GM19324 (cell line): ENCODE measurements at regions not wholly inside any gene's neighbourhood (a gene's known extent, or its start where the extent isn't known, plus 50 kb on each side); places are given as distances from the start of the nearest gene placed in this dataset.
"Not testable (repeated sequence)": the region's sequence is repeated elsewhere in the genome, so short reads cannot be mapped to it uniquely, and the experiment has no call there.

Experiments
- ATAC-seq: cut with Tn5 transposase; IDR thresholded peaks from one replicate; pipeline ENCODE4 v1.9.1; 2021; ENCODE audit warnings: mild to moderate bottlenecking, moderate library complexity; ENCODE audit not compliant: unreplicated experiment, low FRiP score

DNA sequence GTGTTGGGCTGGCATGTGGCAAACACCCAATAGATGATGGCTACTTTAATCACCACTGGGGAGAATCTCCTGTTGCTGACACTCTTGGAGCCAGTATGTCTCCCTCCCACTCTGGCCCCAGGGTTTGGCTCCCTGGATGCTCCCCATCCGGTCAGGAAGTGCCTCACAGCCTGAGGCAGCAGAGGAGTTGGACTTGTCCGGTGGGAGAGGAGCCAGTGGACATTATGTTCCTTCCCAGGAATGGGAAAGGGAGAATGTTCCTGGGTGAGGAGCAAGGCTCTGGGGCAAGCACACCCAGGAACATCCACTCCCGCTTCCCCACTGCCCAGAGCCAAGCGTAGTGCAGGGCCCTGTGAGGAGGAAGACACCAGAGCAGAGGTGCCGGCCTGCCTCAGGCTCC lies 84.6 kb upstream of the NAV2 start:
- no peak for ATAC-seq

DNA sequence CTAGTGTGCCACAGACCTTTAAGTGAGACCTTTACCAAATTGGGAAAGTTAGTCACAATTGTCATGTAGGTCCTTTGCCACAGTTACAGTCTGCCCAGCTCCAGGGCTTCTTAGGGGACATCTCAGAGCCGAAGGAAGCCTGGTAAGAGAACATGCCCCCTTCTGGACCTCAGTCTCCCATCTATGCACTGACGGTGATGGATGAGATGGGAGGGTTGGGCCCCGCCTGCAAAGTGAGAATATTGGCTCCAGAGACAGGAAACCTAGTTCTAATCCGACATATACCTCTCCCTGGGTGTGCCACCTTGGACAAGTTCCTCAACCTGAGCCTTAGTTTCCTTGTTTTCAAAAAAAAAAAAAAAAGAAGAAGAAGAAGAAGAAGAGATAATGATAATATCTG lies 85.1 kb upstream of the NAV2 start:
- ATAC-seq = no peak

DNA sequence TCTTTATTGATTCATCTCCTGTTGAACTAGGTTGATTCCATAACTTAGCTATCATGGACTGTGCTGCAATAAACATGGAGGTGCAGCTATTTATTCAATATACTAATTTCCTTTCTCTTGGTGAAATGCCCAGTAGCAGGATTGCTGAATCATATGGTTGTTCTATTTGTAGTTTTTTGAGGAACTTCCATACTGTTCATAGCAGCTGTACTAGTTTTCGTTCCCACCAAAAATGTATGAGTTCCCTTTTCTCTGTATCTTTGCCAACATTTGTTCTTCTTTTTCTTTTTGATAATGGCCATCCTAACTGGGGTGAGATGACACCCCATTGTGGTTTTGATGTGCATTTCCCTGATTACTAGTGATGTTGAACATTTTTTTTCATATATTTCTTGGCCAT lies 87.2 kb upstream of the NAV2 start:
- ATAC-seq = no peak

DNA sequence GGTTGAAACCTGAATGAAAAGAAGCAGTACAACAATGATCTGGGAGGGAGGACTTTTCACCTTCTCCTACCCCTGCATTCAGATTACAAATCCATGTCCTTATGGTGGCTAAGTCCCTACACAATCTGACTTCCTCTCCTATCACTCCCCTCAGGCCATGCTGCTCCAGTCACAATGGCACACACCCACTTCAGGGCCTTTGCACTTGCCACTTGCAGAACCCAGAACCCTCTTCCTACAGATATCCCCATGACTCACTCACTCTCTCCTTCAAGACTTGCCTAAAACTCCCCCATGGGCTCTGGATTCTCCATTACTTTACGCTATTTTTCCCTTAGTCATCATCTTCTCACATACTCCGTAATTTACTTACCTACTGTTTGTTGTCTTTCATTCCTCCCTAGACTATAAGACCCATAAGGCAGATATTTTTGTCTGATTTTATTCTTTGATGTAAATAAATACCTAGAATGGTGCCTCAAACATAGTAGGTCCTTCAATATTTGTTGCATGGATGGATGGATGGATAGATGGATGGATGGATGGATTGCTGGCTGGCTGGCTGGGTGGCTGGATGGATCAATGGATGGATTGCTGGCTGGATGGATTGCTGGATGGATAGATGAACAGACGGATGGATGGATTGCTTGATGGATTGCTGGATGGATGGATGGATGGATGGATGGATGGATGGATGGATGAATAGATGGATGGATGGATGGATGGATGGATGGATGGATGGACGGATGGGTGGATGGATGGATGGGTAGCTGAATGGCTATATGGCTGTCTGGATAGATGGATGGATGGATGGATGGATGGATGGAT lies 94.7 kb upstream of the NAV2 start:
- ATAC-seq = no peak

DNA sequence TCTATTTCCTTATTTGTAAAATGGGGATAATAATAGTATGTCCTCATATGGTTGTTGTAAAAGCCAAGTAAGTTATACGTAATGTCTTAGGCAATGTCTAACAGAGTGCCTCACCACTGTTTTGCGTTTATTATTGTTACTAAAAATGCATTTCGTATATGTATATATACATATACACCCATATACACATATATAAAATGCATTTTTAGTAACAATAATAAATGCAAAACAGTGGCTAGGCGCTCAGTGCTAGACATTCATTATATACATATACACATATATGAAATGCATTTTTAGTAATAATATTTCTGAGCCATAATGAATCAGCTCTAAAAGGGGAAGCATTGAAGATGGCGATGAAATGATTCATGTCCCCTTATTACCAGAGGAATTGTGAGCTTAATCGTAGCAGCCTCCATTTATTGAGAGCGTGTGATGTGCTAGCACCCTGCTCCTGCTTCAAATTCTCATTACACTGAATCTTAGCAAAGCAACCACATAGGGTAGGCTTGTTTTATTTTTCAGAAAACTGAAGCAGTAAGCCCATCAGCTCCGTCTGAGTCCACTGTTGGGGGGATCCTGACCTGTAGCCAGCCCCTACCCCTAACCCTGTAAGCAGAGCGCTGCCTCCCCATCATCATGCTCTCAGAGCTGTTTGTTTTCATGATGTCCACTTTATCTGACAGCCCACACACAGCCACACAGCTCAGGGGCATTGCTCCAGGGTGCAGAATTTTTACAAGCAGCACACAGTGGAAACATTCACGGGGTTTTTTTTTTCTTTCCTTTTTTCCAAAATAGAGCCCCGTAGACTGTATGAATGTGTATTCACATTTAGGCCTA lies 97.1 kb upstream of the NAV2 start:
- no peak for ATAC-seq

DNA sequence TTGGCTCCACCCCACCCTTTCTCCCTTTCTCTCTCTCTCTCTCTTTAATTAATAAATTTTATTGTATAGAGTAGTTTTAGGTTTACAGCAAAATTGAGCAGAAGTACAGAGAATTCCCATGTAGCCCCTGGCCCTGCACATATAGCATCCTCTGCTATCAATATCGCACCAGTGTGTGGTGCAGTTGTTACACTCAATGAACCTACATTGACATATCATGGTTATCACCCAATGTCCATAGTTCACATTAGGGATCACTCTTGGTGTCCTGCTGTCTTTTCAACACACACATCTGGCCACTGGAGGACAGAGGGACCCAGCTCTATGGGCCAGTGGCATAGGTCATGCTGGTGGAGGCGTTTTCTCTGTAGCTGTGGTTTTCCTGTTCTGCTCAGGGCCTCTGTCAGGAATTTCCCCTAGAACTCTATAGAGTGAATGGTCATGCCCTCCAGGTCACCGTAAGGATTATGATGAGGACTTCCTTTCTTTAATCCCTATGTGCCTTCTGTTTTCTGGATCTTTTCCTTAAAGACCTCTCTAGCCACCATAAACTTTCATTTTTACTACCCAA lies 98.2 kb upstream of the NAV2 start:
- ATAC-seq = no peak

DNA sequence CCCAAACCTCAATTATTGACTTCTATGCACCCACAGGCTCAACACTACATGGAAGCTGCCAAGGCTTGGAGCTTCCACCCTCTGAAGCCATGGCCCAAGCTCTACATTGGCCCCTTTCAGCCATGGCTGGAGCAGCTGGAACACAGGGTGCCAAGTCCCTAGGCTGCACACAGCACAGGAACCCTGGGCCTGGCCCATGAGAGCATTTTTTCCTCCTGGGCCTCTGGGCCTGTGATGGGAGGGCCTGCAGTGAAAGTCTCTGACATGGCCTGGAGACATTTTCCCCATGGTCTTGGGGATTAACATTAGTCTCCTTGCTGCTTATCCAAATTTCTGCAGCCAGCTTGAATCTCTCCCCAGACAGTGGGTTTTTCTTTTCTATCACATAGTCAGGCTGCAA lies 100.6 kb upstream of the NAV2 start:
- not testable (repeated sequence) for ATAC-seq

DNA sequence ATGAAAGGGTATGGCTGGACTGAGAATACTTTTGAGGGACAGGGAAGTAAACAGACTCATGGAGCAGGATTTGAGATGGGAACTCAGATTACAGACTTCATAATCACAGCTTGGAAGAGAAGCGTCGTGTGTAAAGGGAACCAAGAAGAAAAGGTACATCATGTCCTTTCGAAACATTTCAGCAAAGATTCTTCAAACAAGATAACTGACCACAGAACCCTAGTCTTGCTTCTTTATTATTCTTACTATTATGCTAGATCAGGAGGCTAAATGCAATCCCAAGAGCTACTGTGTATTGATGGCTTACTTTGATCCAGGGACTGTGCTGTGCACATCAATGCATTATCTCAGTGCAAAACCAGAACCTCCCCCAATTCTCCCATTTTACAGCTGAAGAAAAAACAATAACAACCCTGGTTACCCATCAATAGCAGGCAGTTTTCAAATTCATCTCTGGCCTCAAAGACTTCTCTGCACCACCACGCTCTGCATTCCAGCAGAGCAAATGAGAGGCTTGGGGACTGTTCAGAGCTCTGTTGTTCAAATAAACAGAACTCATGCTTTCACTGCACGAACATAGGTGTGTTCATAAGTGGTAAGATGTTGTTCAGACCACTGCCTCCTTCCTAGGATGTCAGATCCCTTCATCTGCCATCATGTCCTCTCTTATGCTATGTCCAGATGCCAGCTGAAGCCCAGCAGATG lies 104.8 kb upstream of the NAV2 start:
- no peak for ATAC-seq

DNA sequence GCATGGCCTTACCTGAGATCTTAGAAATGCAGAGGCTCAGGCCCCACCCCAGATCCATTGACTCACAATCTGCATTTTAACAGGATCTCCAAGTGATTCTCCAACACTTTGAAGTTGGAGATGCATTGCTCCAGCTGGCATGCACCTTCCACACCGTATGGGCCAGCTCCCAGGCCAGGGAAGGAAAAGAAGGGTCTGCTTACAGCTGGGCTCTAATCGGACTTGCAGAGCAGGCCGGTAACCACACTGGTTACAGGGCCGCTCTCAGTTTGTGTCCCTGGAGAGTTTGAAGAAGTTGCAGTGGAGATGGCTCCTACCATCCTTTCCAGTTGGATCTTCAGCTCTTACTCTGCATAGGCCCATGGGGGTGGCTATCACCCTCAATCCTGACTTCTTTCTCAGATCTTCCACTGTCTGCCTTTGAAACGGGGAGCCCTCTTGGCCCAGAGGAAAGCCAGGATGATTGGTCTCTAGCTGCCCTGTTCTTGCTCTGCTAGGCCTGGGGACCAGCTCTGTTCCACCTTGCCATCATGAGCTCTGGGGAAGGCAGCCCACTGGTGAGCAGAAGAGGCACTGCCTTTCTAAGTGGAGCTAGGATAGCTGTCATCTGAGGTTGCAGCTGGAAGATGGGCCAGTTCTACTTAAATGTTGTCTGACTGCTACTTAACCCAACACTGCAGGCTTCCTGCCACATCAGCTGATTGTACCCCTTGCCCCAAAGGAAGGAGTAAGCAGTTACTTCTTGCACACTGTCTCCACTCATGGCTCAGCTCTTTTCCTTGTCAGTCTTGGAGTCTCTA lies 105.6 kb upstream of the NAV2 start:
- ATAC-seq = no peak

DNA sequence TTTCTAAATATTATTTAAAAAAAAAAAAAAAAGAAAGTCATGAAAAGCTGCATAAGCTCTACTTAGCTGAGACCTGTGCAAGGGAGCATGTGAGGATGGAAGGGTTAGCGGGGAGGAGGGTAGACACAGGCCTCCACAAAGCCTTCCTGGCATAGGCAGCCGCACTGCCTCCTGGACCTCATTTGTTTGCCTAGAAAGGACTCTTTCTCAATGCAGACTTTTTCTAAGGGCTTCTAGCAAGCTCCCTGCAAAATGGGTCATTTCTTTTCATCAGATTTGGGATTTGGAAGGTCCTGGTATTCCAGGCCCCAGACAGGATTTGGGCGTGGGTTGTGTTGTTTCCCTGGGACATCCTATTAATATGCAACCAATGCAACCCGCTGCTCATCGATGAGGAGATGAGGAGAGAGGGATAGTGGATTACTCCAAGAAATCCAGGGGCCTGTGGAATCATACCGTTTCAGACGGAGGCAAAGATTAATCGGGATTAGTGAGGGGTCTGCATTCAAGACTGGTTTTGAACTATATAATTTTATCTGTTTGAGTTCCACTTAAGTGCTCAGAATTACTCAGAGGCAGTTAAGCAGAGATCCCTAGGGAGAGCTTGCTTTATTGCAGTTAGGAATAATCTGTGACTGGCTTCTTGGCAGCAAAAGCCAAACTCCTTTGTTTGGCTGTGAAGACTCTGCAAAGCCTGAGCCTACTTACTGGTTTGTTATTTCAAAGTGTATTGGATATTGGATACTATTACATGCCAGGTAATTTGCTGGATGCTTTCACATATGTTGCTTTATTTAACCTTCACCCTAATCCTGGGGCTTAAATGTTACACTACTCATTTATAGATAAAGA lies 106.9 kb upstream of the NAV2 start:
- ATAC-seq = no peak

DNA sequence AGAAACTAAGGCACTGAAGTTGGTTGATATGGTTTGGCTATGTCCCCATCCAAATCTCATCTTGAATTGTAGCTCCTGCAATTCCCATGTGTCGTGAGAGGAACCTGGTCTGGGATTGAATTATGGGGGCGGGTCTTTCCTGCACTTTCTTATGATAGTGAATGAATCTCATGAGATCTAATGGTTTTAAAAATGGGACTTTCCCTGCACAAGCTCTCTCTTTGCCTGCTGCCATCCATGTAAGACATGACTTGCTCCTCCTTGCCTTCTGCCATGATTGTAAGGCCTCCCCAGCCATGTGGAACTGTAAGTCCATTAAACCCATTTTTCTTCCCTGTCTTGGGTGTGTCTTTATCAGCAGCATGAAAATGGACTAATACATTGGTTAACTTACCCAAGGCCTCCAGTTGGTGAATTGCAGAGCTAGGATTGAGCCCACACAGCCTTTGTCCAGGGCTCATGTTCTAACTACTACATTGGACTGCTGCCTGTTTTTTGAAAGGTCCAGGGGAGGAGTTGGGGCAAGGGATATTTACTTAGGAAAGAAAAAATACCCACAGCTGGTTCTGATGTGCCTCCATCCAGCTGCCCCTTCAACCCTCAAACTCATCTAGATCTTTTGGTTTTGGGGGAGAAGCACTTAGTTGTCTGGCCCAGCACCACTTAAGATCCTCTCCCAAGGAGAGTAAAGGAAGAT lies 107.8 kb upstream of the NAV2 start:
- no peak for ATAC-seq

DNA sequence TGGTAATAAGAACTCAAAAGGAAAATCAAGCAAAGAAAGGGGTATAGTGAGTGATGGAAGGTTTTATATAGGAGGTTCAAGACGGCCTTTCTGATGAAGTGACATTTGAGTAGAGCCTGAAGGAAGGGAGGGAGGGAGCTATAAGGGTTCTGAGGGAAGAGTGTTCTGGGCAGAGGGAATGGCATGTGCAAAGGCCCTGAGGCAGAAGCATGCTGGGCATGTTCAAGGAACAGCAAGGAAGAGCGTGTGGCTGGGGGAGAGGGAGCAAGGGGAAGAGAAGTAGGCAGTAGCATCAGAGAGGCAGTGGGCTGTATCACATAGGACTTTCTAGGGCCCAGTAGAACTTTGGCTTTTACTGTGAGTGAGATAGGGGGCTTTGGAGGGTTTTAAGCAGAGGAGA lies 108.9 kb upstream of the NAV2 start:
- ATAC-seq = no peak

DNA sequence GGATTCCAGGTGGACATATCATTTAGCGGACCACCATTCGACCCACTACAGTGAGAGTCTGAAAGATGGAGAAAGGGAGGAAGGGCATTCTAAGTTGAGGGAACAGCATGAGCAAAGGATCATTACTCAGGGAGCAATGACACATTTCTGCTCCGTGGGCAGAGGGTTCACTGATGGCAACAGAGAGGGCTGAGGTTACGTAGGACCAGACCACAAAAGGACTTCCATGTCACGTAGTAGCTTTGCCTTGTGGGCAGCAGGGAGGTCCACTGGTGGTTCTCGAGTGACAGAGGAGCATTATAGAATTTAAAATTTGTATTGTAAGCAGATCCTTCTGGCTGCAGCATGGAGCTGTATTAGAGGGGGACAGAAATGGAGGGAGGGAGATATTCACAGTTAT lies 109.7 kb upstream of the NAV2 start:
- no peak for ATAC-seq

DNA sequence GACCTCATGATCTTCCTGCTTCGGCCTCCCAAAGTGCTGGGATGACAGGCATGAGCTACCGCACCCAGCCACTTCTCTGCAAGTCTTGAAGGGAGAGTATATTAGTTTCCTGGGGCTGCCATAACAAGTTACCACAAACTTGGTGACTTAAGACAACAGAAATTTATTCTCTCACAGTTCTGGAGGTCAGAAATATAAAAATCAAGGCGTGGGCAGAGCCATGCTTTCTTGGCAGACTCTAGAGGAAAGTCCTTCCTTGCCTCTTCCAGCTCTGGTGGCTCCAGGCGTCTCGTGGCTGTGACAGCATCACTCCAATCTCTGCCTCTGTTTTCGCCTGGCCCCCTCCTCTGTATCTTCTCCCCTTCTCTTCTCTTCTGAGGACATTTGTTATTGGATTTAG lies 110.2 kb upstream of the NAV2 start:
- ATAC-seq = no peak

DNA sequence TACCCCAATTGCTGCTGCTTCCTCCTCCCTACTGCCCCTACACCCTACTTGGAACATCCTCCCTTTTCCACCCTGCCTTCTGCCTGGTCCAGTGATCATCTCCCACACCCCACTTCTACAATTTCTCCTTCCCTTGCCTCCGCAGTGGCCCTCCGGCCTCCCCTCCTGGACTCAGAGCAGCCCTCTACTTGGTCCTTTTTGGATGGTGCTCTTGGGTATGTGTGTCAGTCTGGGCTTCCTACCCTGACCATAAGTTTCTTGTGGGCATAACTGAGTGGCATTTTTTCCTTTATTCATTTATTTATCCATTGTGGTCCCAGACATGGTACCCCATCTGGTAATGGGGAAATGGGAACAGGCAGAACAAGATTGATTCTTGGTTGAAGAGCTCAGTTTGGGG lies 111.4 kb upstream of the NAV2 start:
- ATAC-seq = no peak

DNA sequence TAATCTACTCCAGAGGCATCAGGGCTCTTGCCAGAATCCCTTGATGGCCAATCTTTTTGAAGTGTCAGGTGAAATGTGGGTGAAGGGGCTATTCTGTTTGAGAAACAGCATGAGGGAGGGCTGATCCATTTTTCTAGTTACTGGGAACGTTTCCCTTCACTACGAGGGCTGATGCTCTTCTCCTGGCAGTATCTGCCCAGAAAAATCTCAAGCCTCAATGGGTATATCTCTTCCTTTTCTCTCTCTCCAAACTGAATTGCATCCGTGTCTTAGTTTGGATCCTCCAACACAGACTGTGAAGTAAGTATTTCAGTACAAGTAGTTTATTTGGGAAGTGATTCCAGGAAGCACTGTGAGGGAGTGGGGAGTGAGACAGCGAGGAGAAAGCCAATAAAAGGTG lies 113.0 kb upstream of the NAV2 start:
- no peak for ATAC-seq

DNA sequence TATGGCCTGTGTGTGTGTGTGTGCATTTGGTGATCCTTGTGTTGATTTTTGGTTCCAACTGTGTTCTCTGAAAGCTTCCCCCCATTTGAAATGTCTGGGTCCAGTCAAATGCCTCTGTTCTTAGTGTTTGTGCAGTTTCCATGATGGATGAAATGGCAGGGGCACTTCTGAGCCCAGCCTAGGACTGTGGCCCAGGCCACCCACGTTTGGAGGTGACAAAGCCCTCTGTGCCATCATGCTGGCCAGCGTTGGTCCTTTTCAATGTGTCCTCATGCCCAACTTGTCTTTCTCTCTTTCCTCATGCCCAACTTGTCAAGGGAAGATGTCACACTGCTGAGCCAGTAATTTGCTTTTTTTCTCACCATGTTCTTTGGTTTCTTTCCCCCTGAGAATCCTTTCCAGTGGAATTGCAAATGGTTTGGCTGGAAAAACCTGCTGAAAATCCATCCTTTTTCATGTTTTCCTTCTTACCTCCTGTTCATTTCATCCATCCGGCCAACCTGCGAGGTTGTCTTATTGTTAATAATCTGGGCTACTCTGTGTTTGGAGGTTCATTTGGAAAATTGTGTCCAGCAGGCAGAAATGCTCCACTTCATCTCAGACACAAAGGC lies 113.7 kb upstream of the NAV2 start:
- no peak for ATAC-seq

DNA sequence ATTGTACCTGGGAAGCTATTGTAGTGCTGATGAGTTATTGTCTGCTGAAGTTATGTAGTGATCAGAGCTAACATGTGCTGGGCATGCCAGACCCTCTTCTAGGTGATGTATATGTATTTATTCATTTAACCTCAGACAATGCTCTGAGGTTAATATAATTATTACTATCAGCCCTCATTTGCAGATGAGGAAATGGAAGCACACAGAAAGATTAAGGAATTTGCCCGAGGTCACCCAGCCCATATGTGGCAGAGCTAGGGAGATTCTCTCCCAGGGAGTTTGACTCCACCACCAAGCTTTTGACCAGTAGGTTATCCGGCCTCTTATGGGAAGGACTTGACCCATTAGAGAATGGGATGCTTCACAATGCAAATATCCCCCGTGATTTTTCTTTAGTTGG lies 114.2 kb upstream of the NAV2 start:
- no peak for ATAC-seq
